DMS53 treated with DMSO at 0.1 percent for 48 hours (cell line): ENCODE measurements at regions not wholly inside any gene's neighbourhood (a gene's known extent, or its start where the extent isn't known, plus 50 kb on each side); places are given as distances from the start of the nearest gene placed in this dataset.

ENCODE experiments used
- DNase-seq: peaks from one replicate; lab custom pipeline; 2025; ENCODE audit not compliant: unreplicated experiment; lab: John Stamatoyannopoulos, UW

GRCh38 chr14:61110316-61111082, 129.5 kb downstream of the SLC38A6 start:
- no peak for DNase-seq

GRCh38 chr14:61109288-61109687, 128.2 kb downstream of the SLC38A6 start:
- DNase-seq: no peak

DNA sequence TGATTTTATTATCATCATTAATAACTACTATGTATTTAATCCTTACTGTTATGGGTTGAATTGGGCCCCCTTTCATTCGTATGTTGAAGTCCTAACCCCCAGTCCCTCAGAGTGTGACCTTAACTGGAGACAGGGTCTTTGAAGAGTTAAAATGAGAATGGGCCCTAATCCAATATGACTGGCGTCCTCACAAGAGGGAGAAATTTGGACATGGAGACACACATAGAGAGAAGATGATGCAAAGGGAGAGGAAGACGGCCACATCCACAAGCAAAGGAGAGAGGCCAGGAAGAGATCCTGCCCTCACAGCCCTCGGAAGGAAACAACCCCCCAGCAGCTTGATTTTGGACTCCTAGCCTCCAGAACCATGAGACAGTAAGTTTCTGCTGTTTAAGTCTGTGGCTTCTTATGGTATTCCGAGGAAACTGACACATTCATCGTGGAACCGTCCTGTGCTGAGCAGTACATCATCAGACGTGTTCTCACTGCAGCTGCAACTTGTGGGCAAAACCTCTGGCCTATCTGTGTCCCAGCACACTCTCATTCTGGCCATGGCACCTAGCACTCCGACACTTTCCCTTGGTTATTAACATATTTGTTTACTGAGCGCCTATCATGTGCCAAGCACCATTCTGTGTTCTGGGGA, 127.6 kb downstream of the SLC38A6 start:
- DNase-seq: no peak

DNA sequence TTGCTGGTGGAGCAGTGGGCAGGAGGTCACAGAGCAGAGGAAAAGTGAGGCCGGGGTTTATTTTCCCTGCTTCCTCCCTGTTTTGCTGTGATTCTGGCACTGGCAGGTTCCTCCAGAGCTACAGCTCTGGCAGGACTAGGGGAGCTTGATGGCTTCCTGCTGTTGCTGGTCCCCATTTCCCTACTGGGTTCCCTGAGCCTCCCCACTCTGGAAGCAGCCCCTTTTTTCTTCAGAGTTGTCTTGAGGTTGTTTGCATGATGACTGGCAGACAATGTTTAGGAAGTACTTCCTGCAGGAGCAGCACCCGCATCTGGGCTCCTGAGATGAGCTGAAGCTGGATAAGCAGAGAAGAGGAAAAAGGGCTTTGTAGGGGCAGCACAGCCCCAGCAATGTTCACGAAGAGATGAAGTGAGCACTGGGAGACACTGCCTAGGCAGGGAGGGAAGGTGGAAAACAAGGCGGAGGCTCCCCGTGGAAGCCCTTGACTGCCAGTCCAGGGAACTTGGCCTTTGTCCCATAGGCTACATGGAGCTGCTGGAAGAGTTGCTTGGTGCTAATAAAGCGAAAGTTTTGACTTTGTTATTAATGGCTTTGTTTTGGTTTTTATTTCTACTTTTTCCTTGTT, 126.9 kb downstream of the SLC38A6 start:
- DNase-seq: no peak

- DNase-seq: no peak
Measured at GRCh38 chr14:61106959-61107641, 126.1 kb downstream of the SLC38A6 start.

GRCh38 chr14:61106271-61106958, 125.4 kb downstream of the SLC38A6 start:
- no peak for DNase-seq

GRCh38 chr14:61104358-61104757, 123.3 kb downstream of the SLC38A6 start:
- DNase-seq: no peak

DNA sequence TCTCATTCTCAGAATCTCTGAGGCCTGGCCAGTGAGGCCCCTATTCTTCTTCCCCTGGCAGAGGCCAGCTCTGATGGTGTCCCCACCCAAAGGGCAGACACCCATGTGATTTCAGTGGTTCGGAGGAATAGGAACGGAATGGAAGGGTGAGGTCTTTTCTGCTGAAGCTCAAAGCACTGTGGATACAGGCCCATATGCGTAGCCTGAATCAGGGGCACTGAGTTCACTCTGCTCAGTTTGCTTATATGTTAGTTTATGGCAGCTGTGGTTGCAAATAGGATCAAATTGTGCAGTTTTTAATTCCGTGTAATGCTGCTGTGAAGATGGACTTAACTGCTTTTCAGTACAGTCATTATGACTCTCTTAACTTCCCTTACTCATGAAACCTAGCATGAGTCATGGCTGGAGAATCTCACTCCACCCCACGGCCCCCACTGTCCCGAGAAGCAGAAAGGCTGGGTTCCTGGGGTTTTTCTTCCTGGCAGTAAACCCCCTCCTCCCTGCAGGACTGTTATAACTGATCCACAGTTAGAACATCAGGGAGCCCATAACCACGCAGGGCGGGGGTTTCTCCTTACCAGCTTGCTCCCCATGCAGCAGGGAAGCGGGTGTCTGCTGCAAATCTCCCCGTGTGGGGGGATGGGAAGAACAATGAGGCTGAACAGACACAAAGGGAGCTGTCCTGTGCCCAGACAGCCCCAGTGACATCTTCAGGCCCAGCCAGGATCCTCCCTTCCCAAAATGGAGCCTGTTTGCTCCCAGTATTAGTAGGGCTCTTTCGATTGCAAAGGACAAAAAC, 122.7 kb downstream of the SLC38A6 start:
- no peak for DNase-seq

- no peak for DNase-seq
Measured at GRCh38 chr14:61102549-61103466, 121.8 kb downstream of the SLC38A6 start.
